GM03348 (cell line): ENCODE measurements at regions not wholly inside any gene's neighbourhood (a gene's known extent, or its start where the extent isn't known, plus 50 kb on each side); places are given as distances from the start of the nearest gene placed in this dataset.

Source experiments
- DNase-seq: peaks from one replicate; pipeline ENCODE4 v3.0.0; 2012; ENCODE audit warnings: low spot score

- DNase-seq, result no peak
Observed at GRCh38 chr3:68467465-68467864, 464.9 kb downstream of the TAFA4 start.

- no peak for DNase-seq
Observed at GRCh38 chr3:68458581-68458980, 473.8 kb downstream of the TAFA4 start.

DNA sequence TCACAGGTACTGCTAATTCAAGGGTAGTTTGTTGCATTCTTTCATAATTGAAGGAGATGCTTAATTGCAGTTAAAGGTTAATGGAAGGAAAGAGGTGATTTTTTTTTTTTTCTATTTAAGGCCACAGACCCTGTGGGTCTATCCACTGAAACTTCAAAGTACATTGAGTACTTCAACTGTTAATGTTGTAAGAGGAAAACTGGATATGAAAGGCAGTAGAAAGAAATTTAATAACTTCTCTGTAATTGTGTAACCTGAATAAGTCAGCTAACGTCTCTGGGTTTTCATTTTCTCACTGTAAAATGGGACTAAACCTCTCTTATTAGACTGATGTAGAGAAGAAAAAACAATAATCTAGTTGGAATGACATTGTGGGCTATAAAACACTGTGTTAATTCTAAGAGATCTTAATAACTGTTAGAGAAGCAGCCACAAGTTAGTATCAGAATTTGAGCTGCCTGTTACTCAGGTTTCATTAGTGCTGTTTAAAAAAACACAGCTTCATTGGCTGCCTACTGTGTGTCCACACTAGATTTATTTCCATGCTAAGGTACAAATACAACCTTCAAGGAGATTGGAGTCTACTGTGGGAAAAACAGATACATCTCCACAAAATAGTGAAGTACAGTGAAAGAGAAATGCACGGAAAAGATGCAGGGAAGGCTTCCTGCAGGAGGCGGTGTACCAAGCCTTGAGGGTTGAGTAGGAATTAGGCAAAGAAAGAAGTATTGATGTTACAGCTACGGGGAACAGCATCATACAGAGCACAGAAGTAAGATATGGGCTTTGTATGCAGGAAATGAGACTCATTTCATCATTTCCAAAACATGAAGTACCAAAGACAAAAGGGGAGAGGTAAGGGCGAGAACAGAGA lies 483.6 kb downstream of the TAFA4 start:
- no peak for DNase-seq

DNA sequence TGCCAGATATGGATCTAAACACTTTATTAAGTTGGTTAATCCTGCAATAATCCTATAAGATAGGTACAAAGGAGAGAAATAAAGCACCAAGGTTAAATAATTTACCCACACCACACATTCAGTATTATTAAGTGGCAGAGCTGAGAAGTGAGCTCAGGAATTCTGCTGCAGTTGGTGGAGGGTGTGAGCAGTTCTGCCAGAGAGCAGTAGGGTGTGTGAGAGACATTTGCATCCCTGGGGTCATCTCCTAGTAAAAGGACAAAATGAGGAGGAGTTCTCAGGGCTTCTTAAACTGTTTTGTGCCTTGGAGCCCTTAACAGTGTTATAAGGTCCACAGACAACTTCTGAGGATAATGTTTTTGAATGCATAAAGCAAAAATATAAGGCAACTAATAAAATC lies 484.5 kb downstream of the TAFA4 start:
- DNase-seq, result no peak

DNA sequence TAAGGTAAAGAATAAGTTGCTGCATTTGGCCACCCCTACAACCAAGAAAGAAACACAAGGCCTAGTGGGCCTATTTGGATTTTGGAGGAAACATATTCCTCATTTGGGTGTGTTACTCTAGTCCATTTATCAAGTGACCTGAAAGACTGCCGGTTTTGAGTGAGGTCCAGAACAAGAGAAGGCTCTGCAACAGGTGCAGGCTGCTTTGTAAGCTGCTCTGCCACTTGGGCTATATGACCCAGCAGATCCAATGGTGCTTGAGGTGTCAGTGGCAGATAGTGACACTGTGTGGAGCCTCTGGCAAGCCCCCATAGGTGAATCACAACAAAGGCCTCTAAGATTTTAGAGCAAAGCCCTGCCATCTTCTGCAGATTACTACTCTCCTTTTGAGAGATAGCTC lies 491.3 kb downstream of the TAFA4 start:
- no peak for DNase-seq

DNA sequence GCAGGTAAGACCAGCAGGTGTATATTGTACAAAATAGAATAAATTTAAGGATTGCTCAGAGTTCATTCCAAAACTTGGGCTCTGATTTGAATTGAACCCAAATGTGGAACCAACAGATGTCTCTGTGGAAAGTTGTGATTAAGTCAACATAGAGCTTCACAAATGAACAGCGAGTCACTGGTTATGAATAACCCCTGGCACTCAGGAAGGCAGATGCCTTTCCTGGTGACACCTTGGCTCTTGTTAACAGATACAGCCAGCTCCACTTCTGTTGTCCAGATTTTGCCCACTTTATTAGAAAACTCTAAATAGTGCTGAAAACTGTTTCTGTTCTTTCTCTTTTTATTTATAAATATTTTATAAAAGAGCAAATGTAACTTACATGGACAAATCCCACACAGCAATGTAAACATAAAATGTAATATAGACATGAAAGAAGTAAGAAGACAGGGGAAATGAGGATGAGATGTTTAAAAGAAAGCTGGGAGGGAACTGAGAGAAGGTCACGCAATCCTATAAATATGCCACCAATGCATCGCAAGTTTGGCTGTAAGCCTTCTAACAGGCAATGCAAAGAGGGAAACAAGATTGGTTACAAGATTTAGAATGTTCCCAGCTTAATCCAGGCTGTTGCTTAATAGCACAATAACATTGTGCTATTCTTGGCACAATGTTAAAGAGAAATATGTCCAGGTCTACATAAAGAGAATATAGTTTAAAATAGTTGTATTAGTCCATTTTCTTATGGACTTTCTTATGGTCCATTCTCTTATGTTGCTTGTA lies 495.5 kb downstream of the TAFA4 start:
- no peak for DNase-seq

- DNase-seq, result no peak
Observed at GRCh38 chr3:68428495-68428894, 503.9 kb downstream of the TAFA4 start.

DNA sequence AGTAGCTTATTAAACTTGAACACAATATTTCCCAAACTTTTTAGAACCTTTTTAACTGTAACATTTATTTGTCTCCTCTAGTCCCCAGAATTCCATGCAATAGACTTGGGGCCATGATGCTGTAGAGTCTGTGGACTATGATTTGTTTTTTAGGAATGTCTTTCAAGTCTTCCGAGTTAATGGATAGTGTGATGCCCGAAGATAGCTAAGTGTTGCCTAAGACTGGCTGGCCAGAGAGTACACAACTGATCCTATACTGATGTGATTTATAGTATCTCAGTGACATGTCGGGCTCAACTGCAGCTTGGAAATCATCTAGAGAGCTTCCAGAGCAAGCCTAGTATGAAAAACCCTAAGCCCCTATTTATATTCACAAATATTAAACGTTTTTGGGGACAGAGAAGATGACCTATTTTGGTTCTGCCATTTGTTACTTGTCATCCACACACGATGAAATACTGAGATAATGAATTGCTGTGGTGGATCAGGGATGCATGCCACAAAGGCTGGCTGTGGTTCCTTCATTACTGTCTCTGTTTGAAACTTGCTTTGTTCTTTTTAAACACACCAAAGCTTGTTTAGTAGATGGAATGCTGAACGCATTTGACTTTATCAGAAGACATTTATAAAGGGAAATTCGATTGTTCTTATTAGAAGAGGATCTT lies 507.4 kb downstream of the TAFA4 start:
- DNase-seq, result no peak

DNA sequence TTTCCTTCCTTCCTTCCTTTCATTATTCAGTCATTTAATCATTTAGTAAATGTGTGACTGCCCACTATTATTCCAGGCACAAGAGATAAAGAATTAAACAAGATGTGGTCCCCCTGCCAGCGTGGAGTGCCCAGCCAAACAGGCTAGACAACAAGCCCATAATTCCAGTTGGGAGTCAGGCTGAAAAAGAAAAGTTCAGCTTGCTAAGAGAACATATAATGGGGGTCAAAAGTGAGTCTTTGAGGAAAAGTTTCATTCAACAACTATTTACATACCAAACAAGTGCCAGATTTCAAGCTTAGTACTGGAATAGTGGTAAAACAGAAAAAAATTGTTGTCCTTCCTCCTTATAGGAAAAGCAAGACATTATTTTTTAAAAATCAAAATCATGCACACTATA lies 523.7 kb downstream of the TAFA4 start:
- no peak for DNase-seq

DNA sequence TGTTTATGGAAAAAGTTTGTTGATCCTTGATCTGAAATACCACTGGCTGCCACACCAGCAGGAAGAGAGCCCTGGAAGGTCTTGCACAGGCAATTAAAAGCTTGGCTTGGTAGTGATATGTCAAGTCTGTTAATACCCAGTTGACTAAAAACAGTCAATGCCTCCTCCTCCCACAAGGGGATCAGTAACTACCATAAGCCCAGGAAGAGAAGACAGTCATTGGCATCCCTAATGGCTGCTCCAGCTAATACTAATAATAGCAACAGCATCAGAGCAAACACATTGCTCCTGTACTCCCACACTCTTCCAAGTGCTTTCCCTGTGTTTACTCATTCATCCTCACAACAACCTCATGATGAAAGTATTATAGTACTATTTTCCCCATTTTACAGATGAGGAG lies 528.6 kb downstream of the TAFA4 start:
- DNase-seq, result no peak

GRCh38 chr3:68402235-68402918 lies 530.0 kb downstream of the TAFA4 start:
- no peak for DNase-seq

- DNase-seq, result no peak
Observed at GRCh38 chr3:68378631-68379030, 553.7 kb downstream of the TAFA4 start.

- DNase-seq, result no peak
Observed at GRCh38 chr3:68373727-68374126, 558.6 kb downstream of the TAFA4 start.

DNA sequence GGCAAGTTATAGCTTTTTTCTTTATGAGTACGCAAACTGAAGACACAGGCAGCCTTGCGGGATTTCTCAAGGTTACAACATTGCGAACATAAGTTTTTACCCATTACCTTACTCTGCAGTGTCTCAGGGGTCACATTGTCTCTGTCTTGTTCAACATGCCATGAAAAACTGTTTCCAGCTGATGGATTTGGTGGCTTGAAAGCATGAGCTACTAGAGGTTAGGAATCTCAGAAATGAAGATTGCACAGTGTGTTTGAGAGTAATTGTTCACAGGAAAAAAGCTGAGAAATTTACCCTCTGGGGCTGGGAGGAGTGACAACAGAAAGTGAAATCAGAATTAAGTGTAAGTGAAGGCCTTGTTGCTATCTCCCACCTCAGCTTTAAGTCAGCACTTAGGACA lies 568.6 kb downstream of the TAFA4 start:
- no peak for DNase-seq

DNA sequence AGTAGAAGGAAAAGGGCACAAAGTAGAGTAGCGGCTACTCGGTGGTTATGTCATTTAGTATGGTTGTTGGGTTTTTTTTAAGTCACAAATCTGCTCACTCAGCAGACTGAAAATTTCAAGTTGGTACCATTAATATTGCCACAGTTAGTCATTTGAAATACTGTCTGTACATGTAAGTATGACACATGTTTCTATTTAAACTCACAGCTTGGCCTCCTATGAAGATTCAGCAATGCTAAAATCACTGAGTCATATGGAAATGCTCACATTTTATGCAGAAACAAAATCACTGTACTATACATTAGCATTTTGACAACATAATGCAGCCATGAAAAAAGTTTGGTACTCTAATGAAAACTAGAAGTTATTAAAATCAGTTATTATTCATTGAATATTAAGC lies 571.9 kb downstream of the TAFA4 start:
- DNase-seq, result no peak

DNA sequence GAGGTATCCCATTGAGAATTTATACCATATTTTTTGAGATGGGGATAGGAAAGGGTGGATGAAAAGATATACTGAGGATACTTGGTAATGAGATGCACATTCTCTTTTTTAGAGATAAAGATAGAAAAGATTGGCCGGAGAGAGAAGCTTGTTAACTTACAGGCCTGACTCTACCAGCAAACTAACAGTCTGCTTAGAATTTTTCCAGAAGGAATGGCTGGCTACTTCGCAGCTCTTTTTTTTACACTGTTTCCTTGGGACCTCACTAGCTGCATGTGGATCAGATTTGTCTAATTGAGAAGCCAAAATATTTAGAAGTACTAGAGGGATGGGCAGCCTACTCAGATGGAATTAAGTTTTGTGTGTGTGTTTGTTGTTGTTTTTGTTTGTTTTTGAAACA lies 586.6 kb downstream of the TAFA4 start:
- DNase-seq, result no peak

DNA sequence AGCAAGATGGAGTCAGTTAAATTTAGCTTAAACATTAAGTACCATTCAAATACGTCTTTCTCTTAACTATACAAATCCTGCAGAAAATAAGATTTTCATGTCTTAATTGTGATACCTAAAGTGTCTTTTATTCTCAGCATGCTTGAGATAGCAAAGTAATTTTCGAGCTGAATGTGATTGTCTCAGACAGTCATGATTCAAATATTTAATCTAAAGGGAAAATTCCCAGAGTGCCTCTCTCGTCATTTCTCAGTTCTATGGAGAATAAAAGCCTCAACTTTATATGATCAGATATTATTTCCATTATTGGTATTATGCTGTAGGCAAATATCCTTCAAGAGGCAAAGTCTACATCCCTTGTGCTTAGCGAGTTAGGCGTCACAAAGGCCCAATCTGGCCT lies 589.9 kb downstream of the TAFA4 start:
- DNase-seq, result no peak

DNA sequence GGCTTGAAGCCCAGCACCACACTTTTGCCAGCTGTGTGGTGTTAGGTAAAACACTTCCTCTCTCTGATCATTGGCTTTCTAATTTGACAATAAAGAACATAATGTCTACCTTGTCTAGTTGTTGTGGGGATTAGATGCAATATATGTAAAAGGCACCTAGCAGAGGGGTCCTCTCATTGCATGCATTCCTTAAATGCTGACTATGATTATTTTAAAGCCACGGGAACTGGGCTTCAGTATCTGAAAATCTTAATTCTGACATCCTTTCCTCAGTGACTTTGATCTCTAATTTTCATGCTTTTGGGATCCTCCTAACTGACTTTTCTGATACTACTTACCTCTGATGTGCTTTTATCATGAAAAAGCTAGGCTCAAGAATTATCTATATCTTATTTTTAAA lies 596.3 kb downstream of the TAFA4 start:
- DNase-seq, result no peak

DNA sequence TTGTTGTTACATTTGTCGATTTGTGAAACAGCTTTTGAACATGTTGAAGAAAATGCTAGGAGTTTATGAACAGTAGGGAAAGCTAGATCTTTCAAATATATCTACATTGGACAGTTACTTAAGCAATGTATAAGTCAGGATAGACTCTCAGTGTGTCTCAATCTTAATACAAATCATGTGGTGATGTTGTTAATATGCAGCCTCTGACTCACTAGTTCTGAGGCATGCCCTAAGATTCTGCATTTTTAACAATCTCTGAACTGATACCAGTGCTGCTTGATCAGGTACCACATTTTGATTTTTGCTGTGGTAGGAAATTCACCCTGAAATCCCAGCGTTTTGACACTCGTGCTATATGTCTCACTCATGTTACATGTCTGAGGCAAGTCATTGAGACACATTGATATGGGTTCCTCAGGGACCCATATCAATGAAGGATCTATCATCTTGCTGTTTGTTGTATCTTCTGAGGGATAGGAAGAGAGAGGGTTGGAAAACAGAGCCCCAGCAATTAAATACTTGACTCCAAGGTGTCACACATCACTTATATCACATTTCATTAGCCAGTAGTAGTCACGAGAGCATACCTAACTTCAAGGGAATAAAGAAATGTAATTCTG lies 597.9 kb downstream of the TAFA4 start:
- no peak for DNase-seq

DNA sequence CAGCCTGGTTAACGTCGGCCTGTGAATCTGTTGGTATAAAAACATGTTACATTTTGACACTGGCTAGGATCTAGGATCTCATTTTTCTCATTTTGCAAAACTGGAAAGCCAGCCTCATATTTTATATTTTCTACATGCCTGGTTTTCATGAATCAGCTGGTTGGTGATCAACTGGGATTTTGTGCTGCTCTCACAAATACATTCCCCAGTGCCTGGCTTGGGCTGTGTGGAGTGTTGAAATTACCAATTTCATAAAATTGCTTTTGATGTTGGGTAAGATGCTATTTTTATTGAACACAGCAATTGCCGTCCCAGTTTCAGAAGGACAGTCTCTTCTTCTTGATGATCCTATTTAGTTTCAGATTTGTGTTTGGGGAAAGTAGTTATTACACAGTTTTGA lies 604.3 kb downstream of the TAFA4 start:
- no peak for DNase-seq

DNA sequence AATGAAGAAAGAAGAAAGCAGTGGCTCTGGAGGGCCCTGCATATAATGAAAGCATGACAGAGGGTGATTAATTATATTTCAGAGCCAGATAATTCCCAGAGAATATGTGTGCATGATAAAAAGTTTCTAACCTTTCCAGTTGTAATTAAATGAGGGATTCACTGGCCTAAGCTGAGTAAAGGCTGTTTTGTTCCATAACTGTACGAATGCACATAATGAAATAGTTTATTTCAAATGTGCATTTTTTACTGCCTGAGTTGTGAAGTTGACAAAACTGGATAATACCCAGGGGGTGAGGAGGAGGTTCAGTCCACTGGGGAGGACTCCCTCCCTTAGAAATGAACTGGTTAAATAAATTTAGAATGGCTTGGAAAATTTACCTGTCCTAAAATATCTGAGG lies 616.4 kb downstream of the TAFA4 start:
- no peak for DNase-seq

GRCh38 chr3:68315546-68315945 lies 616.8 kb downstream of the TAFA4 start:
- DNase-seq, result no peak
